ENCODE measurements at regions not wholly inside any gene's neighbourhood (a gene's known extent, or its start where the extent isn't known, plus 50 kb on each side); places are given as distances from the start of the nearest gene placed in this dataset.

DNA sequence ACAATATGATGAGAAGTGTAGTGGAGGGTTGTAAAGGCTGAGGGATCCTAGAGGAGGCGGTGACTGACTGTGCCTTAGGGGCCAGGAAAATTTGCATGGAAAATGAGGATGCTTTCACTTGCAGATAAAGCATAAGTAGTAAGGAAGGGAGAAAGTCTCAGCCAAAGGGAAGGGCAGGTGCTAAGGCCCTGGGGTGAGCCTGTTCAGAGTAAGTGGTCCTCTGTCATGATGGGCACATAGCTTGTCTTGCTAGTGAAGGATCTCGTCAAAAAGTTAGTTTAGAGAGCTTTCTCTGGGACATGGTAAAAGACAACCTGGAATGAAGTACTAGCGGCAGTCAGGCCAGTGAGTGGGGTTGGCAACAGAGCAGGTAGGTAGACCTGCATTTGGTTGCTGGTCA lies 75.4 kb upstream of the CPLX2 start:
- no peak for TF ChIP-seq POLR2A (IDR thresholded peaks at IDR 0.05)
- TF ChIP-seq, protein P1, sequence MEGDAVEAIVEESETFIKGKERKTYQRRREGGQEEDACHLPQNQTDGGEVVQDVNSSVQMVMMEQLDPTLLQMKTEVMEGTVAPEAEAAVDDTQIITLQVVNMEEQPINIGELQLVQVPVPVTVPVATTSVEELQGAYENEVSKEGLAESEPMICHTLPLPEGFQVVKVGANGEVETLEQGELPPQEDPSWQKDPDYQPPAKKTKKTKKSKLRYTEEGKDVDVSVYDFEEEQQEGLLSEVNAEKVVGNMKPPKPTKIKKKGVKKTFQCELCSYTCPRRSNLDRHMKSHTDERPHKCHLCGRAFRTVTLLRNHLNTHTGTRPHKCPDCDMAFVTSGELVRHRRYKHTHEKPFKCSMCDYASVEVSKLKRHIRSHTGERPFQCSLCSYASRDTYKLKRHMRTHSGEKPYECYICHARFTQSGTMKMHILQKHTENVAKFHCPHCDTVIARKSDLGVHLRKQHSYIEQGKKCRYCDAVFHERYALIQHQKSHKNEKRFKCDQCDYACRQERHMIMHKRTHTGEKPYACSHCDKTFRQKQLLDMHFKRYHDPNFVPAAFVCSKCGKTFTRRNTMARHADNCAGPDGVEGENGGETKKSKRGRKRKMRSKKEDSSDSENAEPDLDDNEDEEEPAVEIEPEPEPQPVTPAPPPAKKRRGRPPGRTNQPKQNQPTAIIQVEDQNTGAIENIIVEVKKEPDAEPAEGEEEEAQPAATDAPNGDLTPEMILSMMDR (IDR thresholded peaks at IDR 0.05) = no peak

Data from breast epithelium (tissue), 3 donors.